ENCODE measurements at regions not wholly inside any gene's neighbourhood (a gene's known extent, or its start where the extent isn't known, plus 50 kb on each side); places are given as distances from the start of the nearest gene placed in this dataset.
"Not testable (repeated sequence)": the region's sequence is repeated elsewhere in the genome, so short reads cannot be mapped to it uniquely, and the experiment has no call there.

- DNase-seq (ENCODE audit: low spot score) = no peak
Measured at GRCh38 chr14:22190411-22191191, 398.4 kb downstream of the DAD1 start.

- DNase-seq (ENCODE audit: low spot score) = no peak
Measured at GRCh38 chr14:22189881-22190280, 399.1 kb downstream of the DAD1 start.

GRCh38 chr14:22188318-22188717 is 400.7 kb downstream of the DAD1 start:
- DNase-seq (ENCODE audit: low spot score) = no peak

GRCh38 chr14:22185789-22186188 is 403.2 kb downstream of the DAD1 start:
- DNase-seq (ENCODE audit: low spot score) = no peak

GRCh38 chr14:22185191-22185590 is 403.8 kb downstream of the DAD1 start:
- DNase-seq (ENCODE audit: low spot score) = no peak

- no peak for DNase-seq (ENCODE audit: low spot score)
Measured at GRCh38 chr14:22184830-22185168, 404.2 kb downstream of the DAD1 start.

- DNase-seq (ENCODE audit: low spot score) = no peak
Measured at GRCh38 chr14:22184157-22184829, 404.7 kb downstream of the DAD1 start.

GRCh38 chr14:22180045-22180444 is 409.0 kb downstream of the DAD1 start:
- DNase-seq (ENCODE audit: low spot score) = no peak

GRCh38 chr14:22179190-22179589 is 409.8 kb downstream of the DAD1 start:
- DNase-seq (ENCODE audit: low spot score) = no peak

GRCh38 chr14:22178333-22178839 is 410.6 kb downstream of the DAD1 start:
- DNase-seq (ENCODE audit: low spot score) = no peak

GRCh38 chr14:22177870-22178269 is 411.2 kb downstream of the DAD1 start:
- DNase-seq (ENCODE audit: low spot score) = no peak

- DNase-seq (ENCODE audit: low spot score) = no peak
Measured at GRCh38 chr14:22176957-22177356, 412.1 kb downstream of the DAD1 start.

GRCh38 chr14:22175278-22175558 is 413.8 kb downstream of the DAD1 start:
- DNase-seq (ENCODE audit: low spot score) = not testable (repeated sequence)

- DNase-seq (ENCODE audit: low spot score) = no peak
Measured at GRCh38 chr14:22174412-22175277, 414.4 kb downstream of the DAD1 start.

- no peak for DNase-seq (ENCODE audit: low spot score)
Measured at GRCh38 chr14:22168092-22168955, 420.7 kb downstream of the DAD1 start.

GRCh38 chr14:22164616-22165015 is 424.4 kb downstream of the DAD1 start:
- DNase-seq (ENCODE audit: low spot score) = no peak

- DNase-seq (ENCODE audit: low spot score) = no peak
Measured at GRCh38 chr14:22163051-22163450, 426.0 kb downstream of the DAD1 start.

- no peak for DNase-seq (ENCODE audit: low spot score)
Measured at GRCh38 chr14:22159957-22160356, 429.1 kb downstream of the DAD1 start.

GRCh38 chr14:22159099-22159498 is 429.9 kb downstream of the DAD1 start:
- DNase-seq (ENCODE audit: low spot score) = no peak

- no peak for DNase-seq (ENCODE audit: low spot score)
Measured at GRCh38 chr14:22158560-22158959, 430.5 kb downstream of the DAD1 start.

- no peak for DNase-seq (ENCODE audit: low spot score)
Measured at GRCh38 chr14:22155571-22155970, 433.5 kb downstream of the DAD1 start.

- DNase-seq (ENCODE audit: low spot score) = no peak
Measured at GRCh38 chr14:22152903-22153302, 436.1 kb downstream of the DAD1 start.
